H1 (cell line): ENCODE measurements at regions not wholly inside any gene's neighbourhood (a gene's known extent, or its start where the extent isn't known, plus 50 kb on each side); places are given as distances from the start of the nearest gene placed in this dataset.

Experiments
- NANOG ChIP-seq: IDR thresholded peaks from 2 replicates; pipeline ENCODE4 v1.6.1; 2011; ENCODE audit warnings: low read length, low read depth, mild to moderate bottlenecking, inconsistent platforms; ENCODE audit not compliant: insufficient read depth, poor library complexity, severe bottlenecking
- POLR2A ChIP-seq, 2 experiments: IDR thresholded peaks; 1 replicate in 1 of 2; 2 replicates in 1 of 2; pipeline ENCODE4 v1.6.1; 2011; ENCODE audit warnings: low read depth in 2 of 2, low read length in 2 of 2, mild to moderate bottlenecking in 2 of 2; ENCODE audit errors: control extremely low read depth in 1 of 2
- POLR2AphosphoS5 ChIP-seq: IDR thresholded peaks from 2 replicates; pipeline ENCODE4 v1.6.1; 2011; ENCODE audit warnings: low read depth, low read length
- SIN3A ChIP-seq, 2 experiments: IDR thresholded peaks in 1 of 2; conservative IDR thresholded peaks in 1 of 2; 2 replicates each; pipeline ENCODE4 v1.6.1; 2011 to 2012; ENCODE audit warnings: low read length in 2 of 2, improper control_type of control experiment in 1 of 2, low read depth in 1 of 2, mild to moderate bottlenecking in 1 of 2
- TF ChIP-seq, protein P1 (sequence below), 3 experiments: IDR thresholded peaks; 1 replicate in 2 of 3; 2 replicates in 1 of 3; pipeline versions ENCODE4 v1.5.1 to v1.6.1; 2011; ENCODE audit warnings: low read length in 3 of 3, mild to moderate bottlenecking in 3 of 3, inconsistent platforms in 2 of 3, low read depth in 1 of 3, moderate library complexity in 1 of 3; ENCODE audit not compliant: insufficient read depth in 1 of 3; ENCODE audit errors: control extremely low read depth in 1 of 3
- TF ChIP-seq, protein P2 (sequence below): IDR thresholded peaks from 2 replicates; pipeline ENCODE4 v1.6.1; 2012; ENCODE audit warnings: inconsistent platforms

GRCh38 chr6:22788038-22788437, 218.7 kb downstream of the HDGFL1 start:
- TF ChIP-seq, protein P1, sequence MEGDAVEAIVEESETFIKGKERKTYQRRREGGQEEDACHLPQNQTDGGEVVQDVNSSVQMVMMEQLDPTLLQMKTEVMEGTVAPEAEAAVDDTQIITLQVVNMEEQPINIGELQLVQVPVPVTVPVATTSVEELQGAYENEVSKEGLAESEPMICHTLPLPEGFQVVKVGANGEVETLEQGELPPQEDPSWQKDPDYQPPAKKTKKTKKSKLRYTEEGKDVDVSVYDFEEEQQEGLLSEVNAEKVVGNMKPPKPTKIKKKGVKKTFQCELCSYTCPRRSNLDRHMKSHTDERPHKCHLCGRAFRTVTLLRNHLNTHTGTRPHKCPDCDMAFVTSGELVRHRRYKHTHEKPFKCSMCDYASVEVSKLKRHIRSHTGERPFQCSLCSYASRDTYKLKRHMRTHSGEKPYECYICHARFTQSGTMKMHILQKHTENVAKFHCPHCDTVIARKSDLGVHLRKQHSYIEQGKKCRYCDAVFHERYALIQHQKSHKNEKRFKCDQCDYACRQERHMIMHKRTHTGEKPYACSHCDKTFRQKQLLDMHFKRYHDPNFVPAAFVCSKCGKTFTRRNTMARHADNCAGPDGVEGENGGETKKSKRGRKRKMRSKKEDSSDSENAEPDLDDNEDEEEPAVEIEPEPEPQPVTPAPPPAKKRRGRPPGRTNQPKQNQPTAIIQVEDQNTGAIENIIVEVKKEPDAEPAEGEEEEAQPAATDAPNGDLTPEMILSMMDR (IDR thresholded peaks at IDR 0.05; ENCODE audit: control extremely low read depth in 1 of 3, insufficient read depth in 1 of 3, low read depth in 1 of 3, low read length in 3 of 3), result no peak
- no peak for TF ChIP-seq POLR2AphosphoS5
- TF ChIP-seq NANOG, result no peak
- no peak for TF ChIP-seq POLR2A (IDR thresholded peaks at IDR 0.05; ENCODE audit: control extremely low read depth in 1 of 2, low read depth in 2 of 2, low read length in 2 of 2)
- TF ChIP-seq SIN3A (conservative IDR thresholded peaks at IDR 0.05 in 1 of 2, IDR thresholded peaks at IDR 0.05 in 1 of 2; ENCODE audit: low read depth in 1 of 2, low read length in 2 of 2), result no peak
- TF ChIP-seq, protein P2, sequence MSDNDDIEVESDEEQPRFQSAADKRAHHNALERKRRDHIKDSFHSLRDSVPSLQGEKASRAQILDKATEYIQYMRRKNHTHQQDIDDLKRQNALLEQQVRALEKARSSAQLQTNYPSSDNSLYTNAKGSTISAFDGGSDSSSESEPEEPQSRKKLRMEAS, result no peak
